Activated CD4-positive, alpha-beta T cell treated with anti-CD3 and anti-CD28 coated beads for 48 hours (primary cell): ENCODE measurements at regions not wholly inside any gene's neighbourhood (a gene's known extent, or its start where the extent isn't known, plus 50 kb on each side); places are given as distances from the start of the nearest gene placed in this dataset.

ENCODE experiments used
- DNase-seq: peaks from one replicate; pipeline ENCODE4 v3.0.0-alpha.2; 2020

DNA sequence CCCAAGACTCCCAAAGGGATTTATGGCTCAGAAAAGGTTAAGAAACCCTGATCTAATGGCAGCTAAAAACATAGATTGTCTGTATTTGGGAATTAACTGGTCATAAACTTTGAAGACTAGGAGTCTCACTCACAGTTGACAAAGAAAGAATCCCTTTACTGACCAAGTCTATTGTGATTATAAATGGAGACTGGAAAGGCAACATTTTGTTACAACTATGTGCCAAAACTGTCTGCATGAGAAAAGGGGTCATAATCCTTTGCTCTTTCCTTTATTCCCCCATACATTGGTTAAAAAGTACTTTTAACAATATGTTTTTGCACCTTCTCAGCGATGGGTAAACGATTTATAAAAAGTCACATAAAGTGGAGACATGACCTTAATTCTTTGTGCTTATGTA is 206.9 kb upstream of the MAP3K7 start:
- DNase-seq, result no peak

DNA sequence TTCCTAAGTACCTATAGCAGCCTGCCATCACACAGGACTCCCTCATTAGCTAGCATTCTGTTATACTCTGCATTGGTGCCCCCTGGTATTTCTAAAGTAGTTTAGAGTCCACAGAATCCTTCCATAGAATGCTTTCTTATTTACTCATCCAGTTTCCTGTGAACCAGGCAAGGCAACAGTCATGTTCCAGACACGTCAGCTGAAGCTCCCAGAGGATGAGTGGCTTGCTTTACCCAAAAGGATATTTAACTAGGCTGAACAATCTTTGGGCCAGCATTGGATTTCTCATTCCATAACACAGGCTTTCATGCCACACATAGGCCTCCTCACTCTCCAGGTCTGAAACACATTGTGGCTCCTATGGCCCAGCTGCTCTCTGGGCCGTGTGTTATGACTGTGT is 203.8 kb upstream of the MAP3K7 start:
- no peak for DNase-seq

DNA sequence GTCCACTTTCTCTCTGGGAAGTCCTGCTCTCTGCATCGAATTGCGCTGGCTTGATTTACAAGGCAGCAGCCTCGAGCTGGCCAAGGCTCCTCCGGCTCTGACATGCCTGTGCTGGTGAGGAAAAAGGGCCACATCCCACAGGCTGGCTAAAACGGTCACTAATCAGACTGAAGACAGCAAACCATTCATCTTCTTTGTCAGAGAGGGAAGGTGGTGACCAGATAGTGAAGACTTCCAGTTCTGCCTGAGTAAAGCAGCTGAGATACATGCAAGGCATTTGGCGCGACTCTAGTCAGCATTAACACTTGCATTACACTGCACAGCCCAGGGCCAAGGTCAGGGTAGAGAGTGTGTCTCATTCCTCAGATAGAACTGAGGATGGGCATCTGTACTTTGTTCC is 203.2 kb upstream of the MAP3K7 start:
- DNase-seq, result no peak

DNA sequence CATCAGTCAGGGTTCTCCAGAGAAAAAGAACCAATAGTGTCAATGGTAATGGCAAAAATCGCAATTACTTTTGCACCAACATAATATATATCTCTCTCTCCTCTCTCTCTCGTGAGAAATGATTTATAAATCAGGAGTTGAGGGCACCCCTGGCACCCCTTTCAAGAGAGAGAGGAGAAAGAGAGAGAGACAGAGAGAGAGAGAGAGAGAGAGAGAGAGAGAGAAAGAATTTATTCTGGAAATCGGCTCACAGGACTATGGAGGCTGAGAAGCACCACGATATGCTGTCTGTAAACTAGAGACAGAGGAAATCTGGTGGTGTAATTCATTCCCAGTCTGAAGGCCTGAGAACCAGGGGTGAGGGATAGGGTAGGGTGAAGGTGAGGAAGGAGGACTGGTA is 201.9 kb upstream of the MAP3K7 start:
- DNase-seq, result no peak

DNA sequence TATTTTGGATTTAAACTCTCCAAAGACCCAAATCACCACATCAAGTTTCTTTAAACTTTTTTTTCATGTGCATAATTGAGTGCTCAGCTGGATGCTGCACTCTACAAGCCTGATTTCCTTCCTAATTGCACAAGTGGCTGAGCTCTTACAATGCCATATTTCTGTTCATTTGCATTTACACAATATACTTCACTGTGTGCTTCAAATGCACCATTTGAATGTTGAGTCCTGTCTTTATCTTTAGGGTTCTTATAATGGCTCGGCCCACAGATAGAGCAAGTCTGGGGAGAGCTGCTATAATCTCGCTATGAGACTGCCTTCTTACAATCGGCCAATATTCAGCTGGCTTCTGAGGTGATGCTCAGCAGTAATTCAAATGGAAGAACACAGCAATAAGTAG is 200.6 kb upstream of the MAP3K7 start:
- no peak for DNase-seq

DNA sequence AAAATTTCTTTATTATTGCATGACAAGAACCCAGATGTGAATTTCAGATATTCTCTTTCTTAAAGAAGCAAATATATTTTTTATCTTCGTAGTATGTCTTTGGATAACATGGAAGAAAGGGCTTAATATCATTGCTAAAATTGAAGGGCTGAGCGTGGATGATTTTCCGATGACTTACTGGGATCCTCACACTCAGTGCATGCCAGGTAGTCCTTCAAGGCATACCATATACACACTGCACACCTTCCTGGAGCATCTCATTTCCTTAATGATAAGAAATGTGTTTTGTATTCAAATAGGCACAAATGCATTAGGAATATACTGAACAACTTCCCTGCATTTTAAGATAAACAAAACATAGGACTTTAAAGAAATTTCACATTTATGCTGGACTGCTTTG is 193.9 kb upstream of the MAP3K7 start:
- DNase-seq, result no peak

DNA sequence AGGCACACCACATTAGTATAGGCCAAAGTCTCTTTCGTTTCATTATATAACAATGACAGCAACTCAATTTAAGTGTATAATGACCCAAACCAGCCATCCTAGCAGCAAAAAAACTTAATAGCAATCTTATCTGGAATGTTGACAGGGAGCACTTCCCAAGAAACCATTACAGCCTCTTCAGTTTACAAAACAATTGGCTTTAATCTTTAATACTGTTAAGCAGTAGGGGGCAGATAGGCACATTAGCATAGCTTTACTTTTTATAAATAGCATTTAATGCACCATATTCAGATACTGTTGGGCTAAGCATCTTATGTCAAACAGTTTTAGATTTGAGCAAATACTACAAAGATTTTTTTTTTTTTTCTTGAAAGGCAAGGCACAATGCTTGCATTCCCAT is 193.3 kb upstream of the MAP3K7 start:
- no peak for DNase-seq

DNA sequence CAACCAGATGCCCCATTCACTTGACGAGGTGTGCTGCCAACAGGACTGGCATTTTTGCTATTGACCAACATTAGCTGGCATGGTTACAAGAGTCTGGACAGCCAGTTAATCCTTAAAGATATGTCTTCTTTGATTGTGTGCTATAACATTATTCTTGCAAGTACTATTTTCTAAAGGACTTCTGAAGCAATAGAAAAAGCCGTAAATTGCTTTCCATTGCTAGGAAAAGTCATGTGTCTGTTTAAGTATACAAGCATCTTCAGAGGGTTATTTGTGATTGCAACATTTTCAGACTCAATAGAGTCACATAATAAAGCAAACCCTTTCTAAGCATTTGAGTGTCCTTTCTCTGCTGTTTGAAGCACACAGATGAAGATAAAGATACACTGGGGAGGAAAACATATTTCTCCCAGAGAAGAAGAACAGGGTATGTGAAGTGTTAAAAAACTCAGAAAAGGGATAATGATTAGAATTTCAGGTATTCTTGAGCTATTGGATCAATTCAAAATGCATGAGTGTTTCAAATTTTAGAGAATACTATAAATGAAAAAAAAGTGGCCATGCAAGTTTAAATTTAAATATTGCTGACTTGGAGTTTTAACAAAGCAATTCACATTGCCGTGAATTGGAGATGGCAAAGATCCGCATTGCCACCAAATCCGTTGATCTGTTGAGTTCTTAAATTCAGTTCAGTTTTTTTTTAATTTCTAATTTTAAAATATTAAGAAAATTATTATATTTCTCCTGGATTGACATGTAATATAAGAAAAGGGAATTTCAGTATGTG is 191.7 kb upstream of the MAP3K7 start:
- DNase-seq, result no peak

DNA sequence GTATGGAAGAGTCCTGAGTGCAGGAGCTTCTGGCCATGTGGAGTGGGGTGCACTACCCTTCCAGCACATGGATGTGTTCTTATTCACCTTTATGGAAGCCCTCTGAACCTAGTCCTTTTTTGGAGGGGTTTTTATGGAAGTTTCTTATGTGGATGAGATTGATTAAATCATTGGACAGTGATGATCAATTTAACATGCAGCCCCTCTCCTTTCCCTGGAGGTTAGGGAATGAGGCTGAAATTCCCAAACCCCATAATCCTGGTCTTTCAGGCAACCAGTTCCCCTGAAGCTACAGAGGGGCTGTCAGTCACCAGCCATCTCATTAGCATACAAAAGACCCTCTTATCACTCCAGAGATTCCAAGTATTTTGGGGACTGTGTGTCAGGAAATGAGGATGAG is 183.9 kb upstream of the MAP3K7 start:
- DNase-seq, result no peak

DNA sequence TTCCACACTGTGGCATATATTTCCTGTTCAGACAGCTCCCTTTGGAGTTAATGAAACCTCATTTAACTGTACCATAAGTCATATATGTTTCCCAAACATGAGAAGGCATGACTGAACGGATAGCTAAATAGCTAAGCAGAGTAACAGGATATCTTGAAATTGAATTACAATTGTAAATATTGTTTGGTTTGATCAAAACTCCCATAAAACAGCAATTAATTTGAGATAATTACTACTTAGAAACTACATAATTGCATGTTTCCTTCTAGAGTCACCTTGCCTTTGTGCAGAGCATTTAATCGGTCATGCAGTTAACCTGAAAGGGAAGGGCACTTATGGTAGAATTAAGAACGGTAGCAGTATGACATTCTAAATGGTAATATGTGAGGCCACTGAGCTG is 179.0 kb upstream of the MAP3K7 start:
- DNase-seq, result no peak

DNA sequence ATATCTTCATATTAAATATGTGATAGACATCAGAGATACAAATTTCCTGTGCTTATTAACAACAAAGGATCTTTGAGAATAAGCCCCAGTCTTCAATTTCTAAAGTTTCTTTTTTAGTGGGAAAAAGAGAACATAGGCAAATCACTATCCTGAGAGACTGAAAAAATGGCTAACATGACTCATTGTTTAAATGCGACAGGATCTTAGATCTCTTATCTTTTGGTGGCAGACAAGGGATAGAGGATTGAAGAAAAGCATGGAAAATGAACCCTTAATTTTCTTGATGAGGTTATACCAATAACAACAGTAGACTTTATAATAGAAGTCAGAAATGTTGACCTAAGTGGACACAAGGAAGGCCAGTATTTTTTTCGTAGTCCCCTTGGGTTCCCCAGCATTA is 178.6 kb upstream of the MAP3K7 start:
- no peak for DNase-seq

DNA sequence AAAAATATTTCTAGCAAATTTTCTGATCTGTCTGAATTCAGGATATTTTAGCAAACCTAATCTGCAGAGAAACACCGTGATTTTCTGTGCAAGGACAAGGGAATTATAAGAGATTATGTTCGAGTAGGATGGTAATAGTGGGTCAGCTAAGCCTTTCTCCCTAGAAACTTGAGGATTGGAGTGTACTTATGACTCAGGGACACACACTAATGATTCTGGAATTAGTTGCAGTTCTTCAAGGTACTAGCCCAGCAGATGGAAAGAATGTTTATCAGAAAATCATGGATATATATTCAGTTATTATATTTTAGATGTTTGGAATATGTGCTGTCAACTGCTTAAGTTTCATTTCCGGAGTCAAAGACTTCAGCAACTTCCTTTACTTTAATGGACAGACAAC is 177.1 kb upstream of the MAP3K7 start:
- DNase-seq, result no peak

DNA sequence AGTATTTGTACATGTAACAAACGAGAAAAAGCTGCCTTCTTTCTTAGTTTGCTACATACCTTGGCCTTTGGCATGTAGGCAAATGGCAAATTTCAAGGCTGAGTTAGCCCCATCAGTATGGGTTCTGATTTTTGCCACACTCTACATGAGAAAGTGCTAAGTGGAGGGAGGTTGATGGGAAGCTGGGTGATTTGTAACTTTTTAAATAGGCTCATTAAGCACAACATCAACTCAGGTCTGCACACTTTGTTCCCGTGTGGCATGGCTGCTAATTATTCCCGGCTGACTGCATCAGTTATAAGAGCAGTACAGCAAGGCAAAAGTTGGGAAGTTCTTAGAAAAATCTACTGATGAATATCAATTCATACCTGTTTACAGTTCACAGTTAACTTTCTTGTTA is 172.8 kb upstream of the MAP3K7 start:
- DNase-seq, result no peak

DNA sequence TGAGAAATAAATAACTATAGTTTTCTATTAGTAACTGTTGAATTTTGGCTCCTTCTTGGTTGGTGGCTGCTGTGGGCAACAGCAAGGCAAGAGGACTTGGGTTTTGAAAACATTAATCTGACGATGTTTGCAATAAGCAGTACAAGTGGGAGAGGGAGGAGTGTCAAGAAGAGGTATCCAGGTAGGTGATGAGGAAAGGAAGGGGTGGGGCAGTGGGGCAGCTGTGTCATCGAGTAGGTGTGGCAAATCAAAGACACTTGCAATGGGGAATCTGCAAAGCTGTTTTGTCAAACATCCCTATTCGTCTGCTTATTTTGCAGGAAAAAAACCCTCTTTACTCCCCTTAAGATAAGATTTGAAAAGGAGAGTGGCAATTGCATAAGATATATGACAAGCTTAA is 171.9 kb upstream of the MAP3K7 start:
- no peak for DNase-seq

DNA sequence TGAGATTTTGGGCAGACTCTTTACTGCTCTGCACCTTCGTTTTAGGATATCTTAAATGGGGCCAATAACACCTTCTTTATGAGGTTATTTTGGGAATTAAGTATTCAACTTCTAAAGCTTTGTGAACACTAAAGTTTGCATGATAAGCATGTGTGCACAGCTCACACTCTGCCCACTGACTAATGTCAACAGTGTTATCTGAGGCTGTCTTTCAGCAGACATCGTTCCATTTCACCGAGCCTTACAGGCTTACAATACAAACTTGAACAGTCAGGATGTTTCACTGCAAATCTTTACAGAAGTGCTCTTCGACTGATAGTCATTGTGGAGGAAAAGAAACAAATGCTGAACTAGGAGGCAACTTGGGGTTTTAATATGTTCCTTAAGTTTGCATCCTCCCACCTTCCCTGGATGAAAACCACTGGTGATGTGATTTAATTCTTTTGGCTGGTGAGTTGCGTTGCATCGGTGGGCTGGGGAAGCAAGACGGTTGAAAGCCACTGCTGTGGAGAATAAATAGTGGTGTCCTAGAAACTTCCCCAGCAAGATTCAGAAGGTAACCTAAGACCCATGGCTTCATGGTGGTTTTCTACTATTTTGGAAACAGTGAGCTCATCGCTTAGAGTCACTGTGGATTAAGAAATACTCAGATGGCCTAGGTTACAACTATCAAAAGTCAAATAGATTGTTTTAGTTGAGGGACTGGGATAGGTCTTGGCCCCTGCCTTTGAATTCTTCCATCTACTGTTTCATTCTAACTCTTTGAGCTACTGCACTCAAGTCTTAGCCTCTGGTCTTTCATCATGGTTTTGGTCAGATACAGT is 167.2 kb upstream of the MAP3K7 start:
- DNase-seq, result no peak

DNA sequence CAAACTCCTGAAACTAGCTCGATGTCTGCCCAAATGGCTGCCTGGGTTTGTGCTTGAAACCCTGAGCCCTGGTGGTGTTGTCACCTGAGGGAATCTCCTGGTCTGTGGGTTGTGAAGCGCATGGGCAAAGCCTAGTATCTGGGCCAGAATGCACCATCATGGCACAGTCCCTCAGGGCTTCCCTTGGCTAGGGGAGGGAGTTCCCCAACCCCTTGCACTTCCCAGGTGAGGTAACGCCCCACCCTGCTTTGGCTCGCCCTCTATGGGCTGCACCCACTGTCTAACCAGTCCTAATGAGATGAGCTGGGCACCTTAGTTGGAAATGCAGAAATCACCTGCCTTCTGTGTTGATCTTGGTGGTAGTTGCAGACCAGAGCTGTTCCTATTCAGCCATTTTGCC is 152.9 kb upstream of the MAP3K7 start:
- no peak for DNase-seq

DNA sequence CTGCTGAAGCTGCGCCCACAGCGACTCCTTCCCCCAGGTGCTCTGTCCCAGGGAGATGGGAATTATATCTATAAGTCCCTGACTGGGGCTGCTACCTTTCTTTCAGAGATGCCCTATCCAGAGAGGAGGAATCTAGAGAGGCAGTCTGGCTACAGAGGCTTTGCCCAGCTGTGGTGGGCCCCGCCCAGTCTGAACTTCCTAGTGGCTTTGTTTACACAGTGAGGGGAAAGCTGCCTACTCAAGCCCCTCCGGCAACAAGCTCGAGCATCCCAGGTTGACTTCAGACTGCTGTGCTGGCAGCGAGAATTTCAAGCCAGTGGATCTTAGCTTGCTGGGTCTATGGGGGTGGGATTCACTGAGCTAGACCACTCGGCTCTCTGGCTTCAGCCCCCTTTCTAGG is 152.5 kb upstream of the MAP3K7 start:
- no peak for DNase-seq

DNA sequence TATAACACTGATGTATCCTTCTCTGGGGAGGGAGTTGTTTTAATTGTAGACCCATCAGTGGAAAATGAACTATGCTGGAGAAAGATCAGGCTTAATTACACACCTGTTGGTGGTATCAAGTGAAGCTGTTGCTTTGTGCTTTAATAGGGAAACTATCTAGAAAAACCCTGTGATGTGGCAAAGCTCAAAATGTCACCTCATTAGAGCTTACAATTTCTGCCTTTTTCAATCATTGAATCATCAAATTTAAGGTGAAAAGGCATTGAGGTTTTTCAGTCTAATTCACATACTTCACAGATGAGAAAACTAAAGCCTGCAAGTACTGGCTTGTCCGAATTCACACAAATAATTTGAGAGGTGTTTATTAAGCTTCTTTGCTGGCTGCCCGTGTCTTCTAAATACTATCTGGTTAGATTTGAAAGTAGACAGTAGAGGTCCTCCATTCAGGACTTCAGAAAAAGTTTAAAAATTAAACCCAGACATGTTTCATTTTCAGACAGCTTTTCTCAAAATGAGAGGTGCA is 143.3 kb upstream of the MAP3K7 start:
- DNase-seq, result no peak

DNA sequence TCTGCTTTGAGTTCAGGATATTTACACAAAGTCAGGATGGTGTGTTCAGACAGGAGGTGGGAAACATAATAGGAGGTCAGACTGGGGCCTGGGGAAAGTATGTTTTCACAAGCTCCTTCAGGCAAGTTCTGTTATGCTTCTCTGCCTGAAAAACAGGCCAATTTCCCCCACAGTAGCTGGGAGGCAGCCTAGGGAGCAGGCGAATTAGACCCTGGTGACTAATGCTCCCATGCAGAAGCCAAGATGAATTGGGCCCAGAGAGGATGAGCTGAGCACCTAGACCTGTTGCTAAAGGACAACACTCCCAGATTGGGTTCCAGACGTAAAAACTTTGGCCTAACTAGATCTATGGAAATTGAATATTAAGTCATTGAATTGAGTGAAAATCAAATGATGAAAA is 142.2 kb upstream of the MAP3K7 start:
- no peak for DNase-seq

DNA sequence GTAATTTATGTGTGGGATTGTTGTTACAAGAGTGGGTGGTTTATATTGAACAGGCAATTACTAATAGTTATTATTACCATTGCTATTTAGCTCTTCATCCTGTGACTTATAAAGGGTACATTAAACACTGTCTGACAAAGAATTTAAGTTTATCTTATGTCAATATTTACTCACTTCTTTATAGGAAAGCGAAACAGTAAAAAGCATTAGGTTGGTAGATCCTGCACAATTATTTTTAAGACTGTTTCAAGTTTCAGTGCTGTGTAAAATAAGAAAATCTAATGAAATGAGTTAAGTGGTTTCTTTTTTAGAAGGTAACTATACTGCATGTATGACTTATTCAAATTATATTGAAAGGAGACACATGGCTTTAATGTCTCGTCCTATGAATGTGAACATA is 135.8 kb upstream of the MAP3K7 start:
- DNase-seq, result no peak

DNA sequence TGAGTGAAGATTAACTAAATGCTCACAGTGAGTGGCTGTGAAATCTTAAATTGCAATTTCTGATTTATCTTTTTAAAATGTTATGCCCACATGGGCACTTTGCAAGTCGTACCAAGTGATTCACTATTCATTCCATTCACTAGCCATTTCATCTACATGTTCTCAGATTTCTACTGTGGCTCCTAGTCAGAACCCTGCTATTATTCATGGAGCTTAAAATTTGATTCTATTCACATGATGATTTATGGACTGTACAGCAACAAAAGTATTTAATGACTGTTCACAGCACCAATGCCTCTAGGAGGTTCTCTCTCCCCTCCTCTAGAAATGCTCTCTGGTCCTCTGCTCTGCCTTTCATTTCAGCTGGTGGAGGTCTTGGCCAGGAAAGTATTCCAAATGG is 133.5 kb upstream of the MAP3K7 start:
- no peak for DNase-seq

DNA sequence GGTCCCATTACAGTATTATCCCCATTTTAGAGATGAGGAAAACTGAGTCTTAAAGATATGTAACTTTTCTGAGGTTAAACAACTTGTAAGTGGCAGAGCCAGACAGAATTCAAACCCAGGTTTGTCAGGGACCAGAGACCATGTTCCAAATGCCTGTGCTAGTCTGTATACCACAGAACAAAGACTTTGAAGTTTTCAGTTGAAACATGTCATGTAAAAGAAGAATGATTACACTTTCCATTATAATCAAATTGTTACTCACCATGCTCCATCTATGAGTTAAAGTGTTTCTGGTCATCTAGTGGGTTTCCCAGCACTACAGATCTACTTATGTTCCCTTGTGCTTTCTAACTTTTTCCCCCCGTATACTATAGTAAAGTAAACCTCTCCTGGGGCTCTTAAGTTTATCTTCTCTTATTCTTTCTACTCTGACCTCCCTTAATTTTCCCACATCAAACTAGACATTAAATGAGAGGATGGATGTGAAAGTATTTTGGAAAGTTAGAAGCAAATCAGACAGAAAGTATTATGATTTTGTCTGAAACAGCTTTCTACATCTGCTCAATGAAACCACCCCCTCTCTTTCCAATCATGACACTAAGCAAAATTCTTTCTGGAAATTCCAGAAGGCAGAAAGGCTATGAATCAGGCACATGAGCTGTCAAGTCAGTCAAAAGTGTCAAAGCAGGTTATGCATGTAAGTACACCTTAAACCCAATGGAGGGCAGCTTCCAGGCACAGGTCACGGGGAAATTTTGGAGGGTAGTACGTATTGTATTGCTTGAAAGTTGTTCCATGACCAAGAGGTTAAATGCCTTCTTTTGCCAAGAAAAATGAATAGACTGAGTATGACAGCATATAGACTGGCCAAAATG is 132.7 kb upstream of the MAP3K7 start:
- DNase-seq, result peak; percentile 9

DNA sequence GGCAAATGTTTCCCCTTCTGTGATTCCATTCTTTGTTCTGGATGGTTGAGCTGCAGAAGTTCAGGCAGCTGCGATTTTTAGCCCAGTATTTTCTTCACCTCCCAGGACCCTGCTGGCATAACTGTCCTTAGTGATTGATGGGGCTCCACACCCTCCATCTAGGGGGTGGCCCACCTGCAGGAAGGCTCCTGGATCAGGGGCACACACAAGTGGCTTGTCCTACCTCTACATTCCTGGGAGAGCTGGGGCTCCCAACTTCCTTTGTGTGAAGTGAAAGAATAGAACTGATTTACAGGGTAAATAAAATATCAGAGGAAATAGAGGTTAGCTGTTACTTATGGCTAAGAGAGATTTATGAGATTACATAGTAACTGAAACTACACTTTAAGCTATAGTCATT is 129.5 kb upstream of the MAP3K7 start:
- DNase-seq, result no peak
